ENCODE measurements at regions not wholly inside any gene's neighbourhood (a gene's known extent, or its start where the extent isn't known, plus 50 kb on each side); places are given as distances from the start of the nearest gene placed in this dataset.

GRCh38 chrX:115452251-115452650 is 108.7 kb upstream of the PLS3 start:
- Histone ChIP-seq H3K27me3 (no peaks in the 10 kb centered on the region), H3K4me1 (no peaks in the 10 kb centered on the region), H3K9me3 (no peaks in the 10 kb centered on the region), H3K27ac (no peak overlapping the region), H3K4me3 (no peak overlapping the region), H3K36me3 (ENCODE audit: low read depth, missing control alignments) (no peaks in the 10 kb centered on the region)
- no peak for TF ChIP-seq CTCF (IDR thresholded peaks at IDR 0.05)
- no peak for TF ChIP-seq POLR2A (IDR thresholded peaks at IDR 0.05)
- intact Hi-C loops (cut with DNase I; ENCODE audit: low total_unique reads), result no loop called here
- WGBS, 2 donors, result 72 to 86% methylated on average over 1 of the region's 1 CpG
- DNase-seq, result no peak

- WGBS, 2 donors, result 33 to 41% methylated on average over 3 of the region's 3 CpGs
- Histone ChIP-seq H3K27me3 (no peaks in the 10 kb centered on the region), H3K9me3 (no peaks in the 10 kb centered on the region), H3K4me3 (no peak overlapping the region), H3K36me3 (ENCODE audit: low read depth, missing control alignments) (no peaks in the 10 kb centered on the region), H3K27ac (no peak overlapping the region), H3K4me1 (peaks cover 2% of the 10 kb centered on the region)
- intact Hi-C loops (cut with DNase I; ENCODE audit: low total_unique reads), result no loop called here
- TF ChIP-seq CTCF (IDR thresholded peaks at IDR 0.05) (no peak), POLR2A (IDR thresholded peaks at IDR 0.05) (no peak)
- DNase-seq, result no peak
Observed at GRCh38 chrX:115459883-115460880, 100.8 kb upstream of the PLS3 start.

GRCh38 chrX:115462406-115462805 is 98.6 kb upstream of the PLS3 start:
- no peak for TF ChIP-seq CTCF (IDR thresholded peaks at IDR 0.05)
- no peak for TF ChIP-seq POLR2A (IDR thresholded peaks at IDR 0.05)
- intact Hi-C loops (cut with DNase I; ENCODE audit: low total_unique reads), result no loop called here
- Histone ChIP-seq H3K4me1 (peaks cover 2% of the 10 kb centered on the region), H3K27ac (no peak overlapping the region), H3K27me3 (no peaks in the 10 kb centered on the region), H3K4me3 (no peak overlapping the region), H3K36me3 (ENCODE audit: low read depth, missing control alignments) (no peaks in the 10 kb centered on the region), H3K9me3 (no peaks in the 10 kb centered on the region)
- 44 to 60% methylated on average over 1 of the region's 1 CpG for WGBS, 2 donors
- DNase-seq, result no peak

- Histone ChIP-seq H3K4me3 (no peak overlapping the region), H3K36me3 (ENCODE audit: low read depth, missing control alignments) (no peaks in the 10 kb centered on the region), H3K27me3 (no peaks in the 10 kb centered on the region), H3K9me3 (no peaks in the 10 kb centered on the region), H3K27ac (no peak overlapping the region), H3K4me1 (no peaks in the 10 kb centered on the region)
- no peak for TF ChIP-seq POLR2A (IDR thresholded peaks at IDR 0.05)
- TF ChIP-seq CTCF (IDR thresholded peaks at IDR 0.05), result no peak
- DNase-seq, result no peak
- intact Hi-C loops (cut with DNase I; ENCODE audit: low total_unique reads), result no loop called here
Observed at GRCh38 chrX:115467961-115468360, 93.0 kb upstream of the PLS3 start.

GRCh38 chrX:115472131-115472530 is 88.8 kb upstream of the PLS3 start:
- no peak for TF ChIP-seq CTCF (IDR thresholded peaks at IDR 0.05)
- TF ChIP-seq POLR2A (IDR thresholded peaks at IDR 0.05), result no peak
- Histone ChIP-seq H3K9me3 (no peaks in the 10 kb centered on the region), H3K4me1 (no peaks in the 10 kb centered on the region), H3K4me3 (no peak overlapping the region), H3K27ac (no peak overlapping the region), H3K36me3 (ENCODE audit: low read depth, missing control alignments) (no peaks in the 10 kb centered on the region), H3K27me3 (no peaks in the 10 kb centered on the region)
- intact Hi-C loops (cut with DNase I; ENCODE audit: low total_unique reads), result no loop called here
- DNase-seq, result no peak
- WGBS, 2 donors, result 92% methylated on average over 3 of the region's 3 CpGs
